Motor neuron (in vitro differentiated cells): ENCODE measurements at regions not wholly inside any gene's neighbourhood (a gene's known extent, or its start where the extent isn't known, plus 50 kb on each side); places are given as distances from the start of the nearest gene placed in this dataset.
"Not testable (repeated sequence)": the region's sequence is repeated elsewhere in the genome, so short reads cannot be mapped to it uniquely, and the experiment has no call there.

Experiments
- ATAC-seq, 8 experiments: fragments of 200-7000 bp; cut with Tn5 transposase; replicated peaks in 6 of 8; 2 replicates each; pipeline ENCODE4 v1.8.0; 2021; ENCODE audit warnings: mild to moderate bottlenecking in 8 of 8, moderate library complexity in 8 of 8
- H3K27ac ChIP-seq, 2 donors: fragments of 250-450 bp; sonication (Bioruptor Pico); 2 replicates each; pipeline ENCODE4 v1.9.0; 2021; ENCODE audit warnings: antibody characterized with exemption in 2 of 2, mild to moderate bottlenecking in 2 of 2, moderate library complexity in 1 of 2
- H3K4me1 ChIP-seq, 2 donors: fragments of 250-450 bp; sonication (Bioruptor Pico); replicated peaks in 1 of 2; 2 replicates each; pipeline ENCODE4 v1.6.1; 2021; ENCODE audit warnings: antibody characterized with exemption in 2 of 2, mild to moderate bottlenecking in 2 of 2, moderate library complexity in 1 of 2
- H3K4me3 ChIP-seq, 5 donors: fragments of 250-450 bp; sonication (Bioruptor Pico); 2 replicates each; pipeline ENCODE4 v1.9.0; 2021; ENCODE audit warnings: antibody characterized with exemption in 5 of 5, mild to moderate bottlenecking in 5 of 5, moderate library complexity in 4 of 5
- WGBS, 10 experiments: fragments of 450-650 bp; shearing (Covaris generic); methylation state at CpG; one replicate each; pipeline ENCODE4 v1.0.0; 2022; 5-methylcytosine and 5-hydroxymethylcytosine counted together
- in situ Hi-C, 9 experiments: fragments of 400-800 bp; cut with MboI; loops; one replicate each; pipeline ENCODE4 v1.15.0; 2021; ENCODE audit warnings: low sequenced_read_pairs in 9 of 9, low pct_unique_long_range_greater_than_20kb in 2 of 9; ENCODE audit not compliant: unreplicated experiment in 9 of 9

GRCh38 chr21:32823296-32823695, 51.7 kb upstream of the PAXBP1 start:
- H3K4me3 ChIP-seq, in situ Hi-C loops: not testable (repeated sequence)

GRCh38 chr21:32824950-32825349, 53.4 kb upstream of the PAXBP1 start:
- in situ Hi-C loops = loop anchor here in 6 of 9 experiments (25.0 kb wide), 3 partner anchors 312 to 612 kb away; no protein-coding TSS in a partner anchor
- 6 to 100% (median 86%) methylated on average over 1 of the region's 1 CpG; no CpG with 5 or more reads in 3 of the 10 experiments for WGBS, 10 experiments

More at GRCh38 chr21:32823296-32823695, 51.7 kb upstream of the PAXBP1 start:
- H3K4me1 ChIP-seq, H3K27ac ChIP-seq, ATAC-seq: not testable (repeated sequence)
- 63 to 100% (median 80%) methylated on average over 1 of the region's 1 CpG; no CpG with 5 or more reads in 7 of the 10 experiments for WGBS, 10 experiments

GRCh38 chr21:32826329-32827167, 55.0 kb upstream of the PAXBP1 start:
- Histone ChIP-seq H3K27ac (no peak overlapping the region), H3K4me1 (no peaks in the 10 kb centered on the region), H3K4me3 (no peak overlapping the region)
- ATAC-seq = peak; percentile 68 to 100 (median 96)
- 6 to 100% (median 68%) methylated on average over 1 to 7 of the region's 9 CpGs; no CpG with 5 or more reads in 1 of the 10 experiments for WGBS, 10 experiments
- in situ Hi-C loops = loop anchor here in 6 of 9 experiments (25.0 kb wide), 3 partner anchors 311 to 611 kb away; no protein-coding TSS in a partner anchor

More at GRCh38 chr21:32824950-32825349, 53.4 kb upstream of the PAXBP1 start:
- Histone ChIP-seq H3K4me3 (no peak overlapping the region), H3K4me1 (no peaks in the 10 kb centered on the region), H3K27ac (no peak overlapping the region)
- ATAC-seq = no peak

GRCh38 chr21:32828908-32829307, 57.4 kb upstream of the PAXBP1 start:
- 30 to 93% (median 70%) methylated on average over 1 to 4 of the region's 4 CpGs; no CpG with 5 or more reads in 1 of the 10 experiments for WGBS, 10 experiments
- peaks cover 0 to under 1% of the 10 kb centered on the region in 2 donors for H3K4me1 ChIP-seq
- H3K4me3 ChIP-seq = no peak overlapping the region
- ATAC-seq = no peak
- H3K27ac ChIP-seq = no peak overlapping the region
- in situ Hi-C loops = loop anchor here in 6 of 9 experiments (25.0 kb wide), 3 partner anchors 308 to 608 kb away; no protein-coding TSS in a partner anchor

- in situ Hi-C loops = loop anchor here in 6 of 9 experiments (25.0 kb wide), 3 partner anchors 308 to 608 kb away; no protein-coding TSS in a partner anchor
- WGBS, 10 experiments = 80 to 100% (median 94%) methylated on average over 1 to 2 of the region's 2 CpGs; no CpG with 5 or more reads in 4 of the 10 experiments
- no peak for ATAC-seq
- Histone ChIP-seq H3K27ac (no peak overlapping the region), H3K4me1 (peaks cover 4 to 6% of the 10 kb centered on the region in 2 donors), H3K4me3 (no peak overlapping the region)
Observed at GRCh38 chr21:32829504-32829903, 57.9 kb upstream of the PAXBP1 start.

- WGBS, 10 experiments = 63 to 100% (median 85%) methylated on average over 1 to 8 of the region's 10 CpGs; no CpG with 5 or more reads in 1 of the 10 experiments
- not testable (repeated sequence) for H3K27ac ChIP-seq, ATAC-seq, H3K4me3 ChIP-seq
- in situ Hi-C loops = loop anchor here in 7 of 9 experiments (5.0 to 25.0 kb wide), 5 partner anchors 293 to 606 kb away; no protein-coding TSS in a partner anchor
- peaks cover 13 to 14% of the 10 kb centered on the region in 2 donors for H3K4me1 ChIP-seq
Observed at GRCh38 chr21:32831779-32832178, 60.2 kb upstream of the PAXBP1 start.

- no peak overlapping the region for H3K4me3 ChIP-seq
- WGBS, 10 experiments = 20 to 100% (median 73%) methylated on average over 1 to 7 of the region's 7 CpGs
- in situ Hi-C loops = loop anchor here in 7 of 9 experiments (5.0 to 25.0 kb wide), 5 partner anchors 290 to 603 kb away; no protein-coding TSS in a partner anchor
- peaks cover 13 to 14% of the 10 kb centered on the region in 2 donors for H3K4me1 ChIP-seq
- no peak overlapping the region for H3K27ac ChIP-seq
- ATAC-seq = no peak
Observed at GRCh38 chr21:32834211-32834915, 62.8 kb upstream of the PAXBP1 start.

GRCh38 chr21:32834916-32835235, 63.3 kb upstream of the PAXBP1 start:
- H3K4me1 ChIP-seq = peaks cover 13 to 14% of the 10 kb centered on the region in 2 donors
- WGBS, 10 experiments = 8 to 75% (median 29%) methylated on average over 2 to 5 of the region's 5 CpGs; no CpG with 5 or more reads in 6 of the 10 experiments
- ATAC-seq = peak in 5 of 8 experiments; percentile 63 to 90 (median 82)
- H3K27ac ChIP-seq = peak overlapping the region in 1 of 2 donors; percentile 15
- no peak overlapping the region for H3K4me3 ChIP-seq
- in situ Hi-C loops = loop anchor here in 7 of 9 experiments (5.0 to 25.0 kb wide), 5 partner anchors 290 to 602 kb away; no protein-coding TSS in a partner anchor

GRCh38 chr21:32842146-32842545, 70.6 kb upstream of the PAXBP1 start:
- no peak overlapping the region for H3K4me3 ChIP-seq
- peaks cover 0 to 8% of the 10 kb centered on the region in 2 donors for H3K4me1 ChIP-seq
- in situ Hi-C loops = loop anchor here in 6 of 9 experiments (25.0 kb wide), 3 partner anchors 295 to 595 kb away; no protein-coding TSS in a partner anchor
- no peak overlapping the region for H3K27ac ChIP-seq
- ATAC-seq = no peak
- 0 to 100% (median 80%) methylated on average over 1 of the region's 1 CpG; no CpG with 5 or more reads in 5 of the 10 experiments for WGBS, 10 experiments

- peaks cover 0 to 8% of the 10 kb centered on the region in 2 donors for H3K4me1 ChIP-seq
- 43 to 90% (median 70%) methylated on average over 1 to 3 of the region's 3 CpGs; no CpG with 5 or more reads in 4 of the 10 experiments for WGBS, 10 experiments
- in situ Hi-C loops = loop anchor here in 6 of 9 experiments (25.0 kb wide), 3 partner anchors 294 to 594 kb away; no protein-coding TSS in a partner anchor
- ATAC-seq = no peak
- no peak overlapping the region for H3K4me3 ChIP-seq
- no peak overlapping the region for H3K27ac ChIP-seq
Observed at GRCh38 chr21:32843561-32843960, 72.0 kb upstream of the PAXBP1 start.

GRCh38 chr21:32844076-32844475, 72.5 kb upstream of the PAXBP1 start:
- H3K27ac ChIP-seq = no peak overlapping the region
- H3K4me1 ChIP-seq = peaks cover 0 to 8% of the 10 kb centered on the region in 2 donors
- H3K4me3 ChIP-seq = no peak overlapping the region
- 71 to 100% methylated on average over 1 of the region's 1 CpG; no CpG with 5 or more reads in 8 of the 10 experiments for WGBS, 10 experiments
- in situ Hi-C loops = loop anchor here in 6 of 9 experiments (25.0 kb wide), 3 partner anchors 293 to 593 kb away; no protein-coding TSS in a partner anchor
- ATAC-seq = no peak

GRCh38 chr21:32844653-32845436, 73.3 kb upstream of the PAXBP1 start:
- Histone ChIP-seq H3K27ac (no peak overlapping the region), H3K4me1 (peaks cover 0 to 8% of the 10 kb centered on the region in 2 donors), H3K4me3 (no peak overlapping the region)
- in situ Hi-C loops = loop anchor here in 6 of 9 experiments (25.0 kb wide), 3 partner anchors 292 to 592 kb away; no protein-coding TSS in a partner anchor
- WGBS, 10 experiments = 17 to 70% (median 44%) methylated on average over 2 to 11 of the region's 14 CpGs
- peak; percentile 60 to 99 (median 83) for ATAC-seq
